BJ (cell line): ENCODE measurements at regions not wholly inside any gene's neighbourhood (a gene's known extent, or its start where the extent isn't known, plus 50 kb on each side); places are given as distances from the start of the nearest gene placed in this dataset.

Experiments used
- CTCF ChIA-PET: fragments of 350-600 bp; formaldehyde crosslinking; extraction: SDS; loops from one replicate; lab custom pipeline; 2021; ENCODE audit warnings: antibody characterized with exemption, inconsistent platforms; lab: Yijun Ruan, JAX
- POLR2A ChIA-PET: fragments of 300-600 bp; sonication (Branson Sonifier 250); formaldehyde crosslinking; extraction: SDS; loops from one replicate; lab custom pipeline; 2021; ENCODE audit warnings: antibody characterized with exemption; lab: Charles Lee
- DNase-seq: peaks from one replicate; pipeline ENCODE4 v3.0.0-alpha.2; 2011; ENCODE audit warnings: low read depth
- H3K27me3 ChIP-seq: 2 replicates; pipeline ENCODE4 v1.6.0; 2011; ENCODE audit warnings: low read length; ENCODE audit not compliant: control insufficient read depth, insufficient read depth
- H3K36me3 ChIP-seq: 2 replicates; pipeline ENCODE4 v1.5.1; 2011; ENCODE audit warnings: low read length; ENCODE audit not compliant: control insufficient read depth, insufficient read depth
- H3K4me3 ChIP-seq: 2 replicates; pipeline ENCODE4 v1.5.1; 2011; ENCODE audit warnings: low read depth, mild to moderate bottlenecking, control low read depth, low read length
- CTCF ChIP-seq: IDR thresholded peaks from 2 replicates; pipeline ENCODE4 v1.5.1; 2011; ENCODE audit warnings: low read depth, mild to moderate bottlenecking, control low read depth, inconsistent platforms, low read length, moderate library complexity; ENCODE audit not compliant: insufficient read depth

DNA sequence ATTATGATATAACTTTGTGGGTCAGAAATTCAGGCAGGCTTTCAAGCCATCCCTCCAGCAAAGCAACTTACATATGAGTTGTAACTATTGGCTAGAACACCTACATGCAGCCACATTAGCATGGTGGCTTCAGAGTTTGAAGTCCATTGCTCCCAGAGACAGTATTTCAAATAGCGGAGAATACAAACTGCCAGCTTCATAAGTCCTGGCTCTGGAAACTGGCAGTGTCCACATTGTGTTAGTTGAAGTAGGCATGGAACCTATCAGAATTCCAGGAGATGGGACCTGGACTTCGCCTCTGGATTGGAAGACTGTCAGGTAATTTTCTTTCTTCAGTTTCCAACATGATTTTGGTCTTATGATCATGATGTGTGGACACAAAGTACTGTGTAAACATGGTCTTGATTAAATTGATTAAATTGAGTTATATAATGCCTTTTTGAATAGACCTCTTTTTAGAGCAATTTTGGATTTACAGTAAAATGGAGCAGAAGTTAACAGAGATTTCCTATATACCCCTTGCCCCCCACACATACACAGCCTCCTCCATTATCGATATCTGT, 209.9 kb upstream of the NAV2 start:
- Histone ChIP-seq H3K4me3 (no peak overlapping the region), H3K27me3 (peaks cover 6% of the 10 kb centered on the region), H3K36me3 (no peaks in the 10 kb centered on the region)
- CTCF ChIA-PET = no interaction called here
- TF ChIP-seq CTCF = no peak
- POLR2A ChIA-PET = no interaction called here
- no peak for DNase-seq

- POLR2A ChIA-PET = no interaction called here
- H3K36me3 ChIP-seq = no peaks in the 10 kb centered on the region
- no peak overlapping the region for H3K4me3 ChIP-seq
- no peak for TF ChIP-seq CTCF
- no peak for DNase-seq
- CTCF ChIA-PET = interaction anchor here (0.5 kb wide), 1 partner anchor 51 kb away, joined by 3 read pairs; no protein-coding TSS in a partner anchor
- peaks cover 6% of the 10 kb centered on the region for H3K27me3 ChIP-seq
Observed at GRCh38 chr11:19501631-19502030, 211.0 kb upstream of the NAV2 start.

- no peak for DNase-seq
- TF ChIP-seq CTCF = no peak
- Histone ChIP-seq H3K27me3 (peaks cover 9% of the 10 kb centered on the region), H3K36me3 (no peaks in the 10 kb centered on the region), H3K4me3 (no peak overlapping the region)
- POLR2A ChIA-PET = no interaction called here
- CTCF ChIA-PET = interaction anchor here (1.3 kb wide), 1 partner anchor 19 kb away, joined by 3 read pairs; no protein-coding TSS in a partner anchor
Observed at GRCh38 chr11:19499999-19500398, 212.6 kb upstream of the NAV2 start.

GRCh38 chr11:19499026-19499669, 213.5 kb upstream of the NAV2 start:
- DNase-seq = no peak
- ChIA-PET POLR2A (no interaction called here), CTCF (interaction anchor here (1.3 kb wide), 1 partner anchor 20 kb away, joined by 3 read pairs; no protein-coding TSS in a partner anchor)
- no peak overlapping the region for H3K4me3 ChIP-seq
- TF ChIP-seq CTCF = no peak
- H3K27me3 ChIP-seq = peaks cover 9% of the 10 kb centered on the region
- H3K36me3 ChIP-seq = no peaks in the 10 kb centered on the region

GRCh38 chr11:19493446-19494213, 219.0 kb upstream of the NAV2 start:
- ChIA-PET POLR2A (interaction anchor here (0.6 kb wide), 1 partner anchor 1421 kb away, joined by 3 read pairs; no protein-coding TSS in a partner anchor), CTCF (interaction anchor here (2.0 kb wide), 1 partner anchor 14 kb away, joined by 4 read pairs; no protein-coding TSS in a partner anchor)

More at GRCh38 chr11:19493446-19494213, 219.0 kb upstream of the NAV2 start:
- Histone ChIP-seq H3K27me3 (peaks cover 5% of the 10 kb centered on the region), H3K4me3 (no peak overlapping the region), H3K36me3 (no peaks in the 10 kb centered on the region)
- no peak for DNase-seq
- TF ChIP-seq CTCF = no peak
